Activated naive CD4-positive, alpha-beta T cell treated with anti-CD3 and anti-CD28 coated beads, Interleukin-2, amount 50 U/mL, for 24 hours (primary cell): ENCODE measurements at regions not wholly inside any gene's neighbourhood (a gene's known extent, or its start where the extent isn't known, plus 50 kb on each side); places are given as distances from the start of the nearest gene placed in this dataset.

Source experiments
- H3K27ac Mint-ChIP-seq: one replicate; pipeline ENCODE4 v1.8.0; 2021; ENCODE audit warnings: mild to moderate bottlenecking, mixed read lengths
- H3K27me3 Mint-ChIP-seq: one replicate; pipeline ENCODE4 v1.8.0; 2021; ENCODE audit warnings: mixed read lengths
- H3K36me3 Mint-ChIP-seq: one replicate; pipeline ENCODE4 v1.8.0; 2021; ENCODE audit warnings: mixed read lengths
- H3K4me1 Mint-ChIP-seq: one replicate; pipeline ENCODE4 v1.8.0; 2021; ENCODE audit warnings: mixed read lengths
- H3K4me3 Mint-ChIP-seq: one replicate; pipeline ENCODE4 v1.8.0; 2021; ENCODE audit warnings: mild to moderate bottlenecking, mixed read lengths
- H3K9me3 Mint-ChIP-seq: one replicate; pipeline ENCODE4 v1.8.0; 2021; ENCODE audit warnings: mixed read lengths

DNA sequence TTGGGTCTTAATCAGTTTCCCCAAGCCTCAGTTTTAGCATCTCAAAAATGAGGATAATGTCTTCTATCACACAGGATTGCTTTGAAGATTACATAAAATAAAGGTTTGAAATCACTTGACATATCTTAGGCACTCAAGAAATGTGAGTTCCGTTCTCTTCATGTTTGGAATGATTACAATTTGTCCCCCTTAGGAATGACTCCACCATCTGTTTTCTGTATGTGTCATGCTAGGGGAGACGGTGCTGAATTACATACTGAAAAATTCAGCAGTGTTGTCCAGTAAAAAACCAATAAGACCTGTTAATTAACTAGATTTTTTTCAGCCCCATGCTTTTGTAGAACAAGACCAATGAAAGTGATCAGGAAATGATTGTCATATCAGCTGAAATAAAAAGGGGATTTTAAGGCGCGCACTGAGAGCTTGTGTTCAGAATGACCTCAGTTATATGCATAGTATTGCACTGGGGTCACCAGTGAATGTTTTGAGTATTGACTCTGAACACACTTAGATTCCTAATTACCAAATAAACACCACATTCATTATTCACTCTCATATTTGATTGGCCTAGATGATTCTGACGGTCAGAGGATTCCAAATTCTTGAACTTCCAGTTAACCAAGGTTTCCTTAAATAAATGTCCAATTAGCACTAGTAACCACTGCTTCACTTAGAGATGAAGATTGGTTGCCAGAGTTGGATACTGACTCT lies 114.5 kb upstream of the KCNK2 start:
- H3K36me3 Mint-ChIP-seq: no peaks in the 10 kb centered on the region
- H3K27me3 Mint-ChIP-seq: no peaks in the 10 kb centered on the region
- no peaks in the 10 kb centered on the region for H3K4me1 Mint-ChIP-seq
- H3K4me3 Mint-ChIP-seq: no peak overlapping the region
- H3K9me3 Mint-ChIP-seq: no peaks in the 10 kb centered on the region
- H3K27ac Mint-ChIP-seq: no peak overlapping the region

DNA sequence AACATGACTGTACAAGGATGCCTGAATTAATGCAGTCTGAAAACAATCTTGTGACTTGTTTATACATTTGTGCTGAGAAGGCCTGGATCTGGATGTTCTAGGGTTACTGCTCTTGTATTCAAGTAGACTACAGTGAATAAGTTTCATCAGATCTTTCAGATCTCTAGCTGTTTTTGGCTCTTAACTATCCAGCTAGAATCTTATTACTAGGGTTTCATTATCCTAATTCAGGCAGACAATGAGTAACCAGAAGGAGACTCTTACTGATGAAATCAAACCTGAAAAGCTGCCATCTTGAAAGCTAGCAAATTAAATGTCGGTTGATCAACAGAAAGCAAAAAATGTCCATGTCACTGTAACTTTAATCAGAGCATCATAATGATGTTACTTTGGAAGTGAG lies 112.5 kb upstream of the KCNK2 start:
- H3K27me3 Mint-ChIP-seq: peaks cover 2% of the 10 kb centered on the region
- H3K27ac Mint-ChIP-seq: no peak overlapping the region
- H3K4me1 Mint-ChIP-seq: no peaks in the 10 kb centered on the region
- no peak overlapping the region for H3K4me3 Mint-ChIP-seq
- no peaks in the 10 kb centered on the region for H3K9me3 Mint-ChIP-seq
- no peaks in the 10 kb centered on the region for H3K36me3 Mint-ChIP-seq

DNA sequence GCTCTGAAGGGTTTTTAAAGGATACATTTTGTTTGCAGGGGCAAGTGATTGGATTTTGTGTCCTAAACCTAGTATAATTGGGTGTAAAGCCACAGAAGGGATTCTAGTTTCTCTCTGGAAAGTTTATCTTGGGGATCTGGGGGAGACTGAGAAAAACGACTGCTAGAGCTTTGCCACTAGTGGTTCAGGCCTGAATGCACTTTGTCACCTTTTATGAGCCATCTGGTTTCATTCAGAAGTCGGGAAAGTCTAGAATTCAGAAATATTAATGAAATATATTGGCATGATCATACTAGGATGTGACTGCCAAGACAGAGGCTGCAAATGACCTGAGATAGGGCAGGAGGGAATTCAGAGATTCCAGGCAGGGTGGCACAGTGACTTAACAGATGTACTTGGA lies 111.5 kb upstream of the KCNK2 start:
- Mint-ChIP-seq H3K36me3 (no peaks in the 10 kb centered on the region), H3K4me3 (no peak overlapping the region), H3K9me3 (no peaks in the 10 kb centered on the region), H3K27ac (no peak overlapping the region), H3K27me3 (peaks cover 7% of the 10 kb centered on the region), H3K4me1 (no peaks in the 10 kb centered on the region)

DNA sequence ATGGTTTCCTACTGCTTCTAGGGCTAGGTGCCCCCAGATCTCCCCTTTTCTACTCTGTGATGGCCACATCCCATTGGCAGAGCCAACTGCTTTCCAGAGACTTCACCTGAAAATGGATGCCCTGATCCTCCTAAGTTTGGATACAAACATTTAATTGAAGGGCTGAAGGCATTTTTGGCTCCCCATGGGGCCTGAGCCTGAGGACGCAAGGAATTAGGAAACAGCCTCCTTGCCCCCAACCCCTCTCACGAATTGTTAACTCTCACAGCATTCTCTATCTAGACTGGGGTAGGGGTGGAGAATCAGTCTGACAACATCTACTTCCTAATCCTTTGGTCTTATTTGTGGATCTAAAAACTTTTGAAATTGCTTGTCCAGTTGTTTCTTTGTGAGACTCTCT lies 108.5 kb upstream of the KCNK2 start:
- Mint-ChIP-seq H3K36me3 (no peaks in the 10 kb centered on the region), H3K9me3 (no peaks in the 10 kb centered on the region), H3K4me3 (no peak overlapping the region), H3K4me1 (no peaks in the 10 kb centered on the region), H3K27me3 (peaks cover 9% of the 10 kb centered on the region), H3K27ac (no peak overlapping the region)

DNA sequence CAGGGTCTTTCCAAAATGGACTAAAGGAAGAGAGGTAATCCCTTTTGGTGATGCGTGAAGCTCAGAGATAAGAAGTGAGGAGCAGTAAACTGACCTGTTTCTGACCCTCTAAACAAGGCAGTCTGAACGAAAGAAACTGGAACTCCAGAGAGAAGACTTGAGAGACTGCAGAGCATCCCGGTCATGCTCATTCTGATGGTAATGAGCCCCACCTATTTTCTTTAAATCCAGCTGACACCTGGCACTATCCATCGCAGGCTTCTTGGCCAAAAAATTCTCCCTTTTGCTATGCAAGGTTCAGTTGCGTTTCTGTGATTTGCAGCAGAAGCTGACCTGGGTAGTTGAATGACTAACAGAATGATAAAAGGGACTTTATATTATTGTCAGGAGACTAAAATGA lies 105.9 kb upstream of the KCNK2 start:
- Mint-ChIP-seq H3K4me1 (no peaks in the 10 kb centered on the region), H3K27me3 (peaks cover 9% of the 10 kb centered on the region), H3K36me3 (no peaks in the 10 kb centered on the region), H3K9me3 (no peaks in the 10 kb centered on the region), H3K27ac (no peak overlapping the region), H3K4me3 (no peak overlapping the region)

DNA sequence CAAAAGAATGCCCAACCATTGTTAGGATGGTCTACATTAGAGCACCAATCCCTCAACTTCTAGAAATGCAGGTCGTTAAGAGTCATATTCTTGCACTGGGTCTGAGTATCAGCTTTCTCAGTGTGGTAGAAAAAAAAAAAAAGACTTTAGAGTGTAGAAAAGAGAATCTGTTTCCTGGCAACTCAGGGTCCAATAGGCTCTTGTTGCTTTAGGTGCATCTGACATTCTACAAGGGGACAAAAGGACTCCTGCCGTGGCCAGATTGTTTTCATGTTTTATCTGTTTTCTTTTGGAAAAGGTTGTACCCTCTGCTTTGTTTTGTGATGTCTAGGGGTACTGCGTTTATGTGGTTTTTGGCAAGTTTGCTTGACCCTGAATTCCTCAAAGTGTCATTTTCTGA lies 105.4 kb upstream of the KCNK2 start:
- peaks cover 9% of the 10 kb centered on the region for H3K27me3 Mint-ChIP-seq
- H3K4me1 Mint-ChIP-seq: no peaks in the 10 kb centered on the region
- H3K36me3 Mint-ChIP-seq: no peaks in the 10 kb centered on the region
- no peak overlapping the region for H3K27ac Mint-ChIP-seq
- no peak overlapping the region for H3K4me3 Mint-ChIP-seq
- H3K9me3 Mint-ChIP-seq: no peaks in the 10 kb centered on the region

DNA sequence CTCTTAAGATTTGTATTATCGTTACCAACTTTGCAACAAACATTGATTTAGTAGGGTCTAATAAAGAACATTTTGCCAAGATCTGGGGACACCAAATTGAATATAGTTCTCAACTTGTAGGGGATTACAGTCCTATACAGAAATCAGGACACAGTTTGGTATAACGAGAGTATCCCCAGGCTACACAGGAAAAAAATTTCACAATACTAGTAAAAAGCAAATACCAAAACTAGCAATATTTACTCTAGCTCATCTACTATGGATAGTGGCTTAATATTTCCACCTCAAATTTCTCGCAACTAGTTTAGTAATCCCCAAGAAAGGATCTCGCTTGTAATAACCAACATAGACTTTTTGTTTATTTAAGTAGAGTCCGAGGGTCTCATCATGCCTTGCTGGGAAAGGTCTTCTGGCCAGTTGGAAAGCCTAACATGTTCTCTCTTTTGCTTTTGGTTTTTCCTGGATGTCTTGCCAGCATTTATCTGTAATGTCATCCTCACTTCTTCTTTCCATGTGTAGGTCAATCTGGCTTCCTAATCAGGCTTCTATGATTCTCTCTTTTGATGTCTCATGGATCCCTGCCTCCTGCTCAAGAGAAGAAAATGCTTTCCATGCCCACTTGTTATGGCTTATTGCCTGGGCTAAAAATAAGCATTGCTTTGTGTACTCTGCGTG lies 104.7 kb upstream of the KCNK2 start:
- Mint-ChIP-seq H3K36me3 (no peaks in the 10 kb centered on the region), H3K27me3 (peaks cover 9% of the 10 kb centered on the region), H3K4me3 (no peak overlapping the region), H3K27ac (no peak overlapping the region), H3K4me1 (no peaks in the 10 kb centered on the region), H3K9me3 (no peaks in the 10 kb centered on the region)

DNA sequence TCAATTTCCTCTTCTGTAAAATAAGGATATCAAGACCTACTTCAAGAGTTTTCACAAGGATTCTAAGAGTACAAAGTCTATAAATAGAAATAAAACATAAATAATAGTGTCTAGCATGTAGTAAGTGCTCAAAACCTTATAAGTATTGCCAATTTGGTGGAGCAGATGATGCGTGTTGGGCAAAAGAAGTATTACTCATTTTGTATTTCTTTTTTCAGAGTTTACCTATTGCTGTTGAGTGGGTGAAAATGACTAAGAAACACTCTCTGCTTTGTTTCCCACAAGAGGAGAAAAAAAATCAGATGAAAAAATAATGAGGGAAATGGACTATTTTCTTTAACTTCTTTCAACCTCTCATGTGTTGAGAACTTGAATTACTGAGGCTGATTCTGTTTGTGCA lies 103.3 kb upstream of the KCNK2 start:
- H3K4me1 Mint-ChIP-seq: no peaks in the 10 kb centered on the region

DNA sequence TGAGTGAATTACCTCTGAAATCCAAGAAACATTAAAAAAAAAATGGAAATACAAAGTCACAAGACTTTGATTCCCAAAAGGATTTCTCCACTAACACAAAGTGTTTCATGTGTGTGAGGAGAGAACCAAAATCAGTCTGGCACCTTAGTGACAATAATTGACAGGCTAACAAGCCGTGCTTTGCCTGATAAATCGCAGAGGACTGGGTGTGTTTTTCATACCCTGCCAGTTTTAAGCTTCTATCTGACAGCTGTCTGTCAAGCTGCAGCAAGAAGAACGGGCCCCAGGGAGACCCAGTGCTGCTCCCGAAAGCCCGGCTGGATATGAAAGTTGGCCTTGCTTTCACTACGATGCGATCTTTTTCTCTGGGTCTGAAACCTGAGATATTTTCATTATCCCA lies 101.6 kb upstream of the KCNK2 start:
- Mint-ChIP-seq H3K9me3 (peaks cover 7% of the 10 kb centered on the region), H3K27me3 (peaks cover 3% of the 10 kb centered on the region), H3K4me3 (no peak overlapping the region)

More for the DNA sequence above, 103.3 kb upstream of the KCNK2 start:
- peaks cover 9% of the 10 kb centered on the region for H3K27me3 Mint-ChIP-seq
- H3K4me3 Mint-ChIP-seq: no peak overlapping the region
- H3K9me3 Mint-ChIP-seq: peaks cover 5% of the 10 kb centered on the region
- H3K36me3 Mint-ChIP-seq: no peaks in the 10 kb centered on the region
- H3K27ac Mint-ChIP-seq: no peak overlapping the region

DNA sequence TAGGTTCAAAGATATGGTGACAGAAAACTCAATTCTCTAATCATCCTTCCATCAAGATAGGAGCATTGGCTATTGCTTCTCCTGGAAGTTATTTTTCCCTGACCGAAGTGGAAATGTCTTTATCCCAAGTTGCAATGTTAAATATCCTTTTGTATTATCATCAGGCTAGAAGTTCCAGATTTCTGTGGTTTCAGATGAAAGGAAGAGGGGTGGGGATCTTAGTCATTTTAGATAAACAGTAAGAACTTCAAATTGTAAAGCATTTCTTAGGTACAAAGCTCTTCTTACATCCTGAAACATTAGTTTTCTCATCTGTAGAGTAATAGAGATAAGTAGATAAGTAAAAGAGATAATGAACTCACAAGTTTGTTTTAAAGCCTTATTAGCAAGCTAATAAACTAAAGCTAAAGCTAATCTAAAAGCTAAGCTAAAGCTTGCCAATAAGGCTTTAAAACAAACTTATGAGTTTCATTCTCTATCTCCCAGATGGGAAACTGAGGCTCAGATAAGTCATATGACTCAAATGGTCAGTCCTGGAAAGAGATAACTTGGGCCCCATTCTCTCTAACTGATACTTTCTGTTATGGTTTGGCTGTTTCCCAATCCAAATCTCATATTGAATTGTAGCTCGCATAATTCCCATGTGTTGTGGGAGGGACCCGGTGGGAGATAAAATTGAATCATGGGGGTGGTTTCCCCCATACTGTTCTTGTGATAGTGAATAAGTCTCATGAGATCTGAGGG lies 99.2 kb upstream of the KCNK2 start:
- H3K4me1 Mint-ChIP-seq: no peaks in the 10 kb centered on the region
- peaks cover 7% of the 10 kb centered on the region for H3K9me3 Mint-ChIP-seq
- H3K36me3 Mint-ChIP-seq: no peaks in the 10 kb centered on the region
- H3K27ac Mint-ChIP-seq: no peak overlapping the region
- H3K27me3 Mint-ChIP-seq: no peaks in the 10 kb centered on the region
- no peak overlapping the region for H3K4me3 Mint-ChIP-seq

More for the DNA sequence above, 101.6 kb upstream of the KCNK2 start:
- Mint-ChIP-seq H3K27ac (no peak overlapping the region), H3K36me3 (no peaks in the 10 kb centered on the region), H3K4me1 (no peaks in the 10 kb centered on the region)

DNA sequence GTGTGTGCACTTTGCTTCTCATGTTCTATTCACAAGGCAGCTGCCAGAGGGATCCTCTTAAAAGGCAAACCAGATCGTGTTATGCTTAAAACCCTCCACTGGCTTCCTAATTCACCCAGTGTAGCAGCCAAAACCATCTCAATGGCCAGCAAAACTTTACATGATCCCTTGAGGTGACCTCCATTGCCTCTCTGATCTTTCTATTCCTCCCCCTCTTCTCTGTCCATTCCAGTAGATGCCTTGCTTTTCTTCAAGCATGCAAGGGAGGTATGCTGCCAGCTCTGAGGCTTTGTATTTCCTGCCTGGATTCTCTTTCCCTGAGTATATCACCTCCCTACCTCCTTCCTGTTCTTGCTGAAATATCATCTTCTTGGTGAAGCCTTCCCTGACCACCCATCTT lies 93.2 kb upstream of the KCNK2 start:
- Mint-ChIP-seq H3K4me1 (no peaks in the 10 kb centered on the region), H3K27ac (no peak overlapping the region), H3K36me3 (no peaks in the 10 kb centered on the region), H3K27me3 (peaks cover 6% of the 10 kb centered on the region), H3K4me3 (no peak overlapping the region), H3K9me3 (peaks cover under 1% of the 10 kb centered on the region)

DNA sequence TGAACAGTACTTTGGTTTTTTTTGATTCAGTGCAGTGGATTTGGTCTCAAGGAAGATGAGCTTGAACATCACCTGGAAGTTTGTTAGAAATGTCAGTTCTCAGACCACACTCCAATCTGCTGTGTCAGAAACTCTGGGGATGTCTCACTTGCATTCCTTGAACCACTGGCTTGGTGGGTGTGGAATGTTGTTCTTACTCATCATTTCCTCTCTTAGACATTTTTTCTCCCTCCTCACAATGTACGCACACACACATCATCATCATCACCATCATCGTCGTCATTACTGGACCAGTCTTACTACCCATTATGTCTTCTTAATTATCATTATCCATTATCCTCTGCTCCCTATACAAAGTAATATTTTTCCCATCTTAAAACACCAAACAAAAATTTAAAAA lies 91.9 kb upstream of the KCNK2 start:
- peaks cover 6% of the 10 kb centered on the region for H3K27me3 Mint-ChIP-seq

DNA sequence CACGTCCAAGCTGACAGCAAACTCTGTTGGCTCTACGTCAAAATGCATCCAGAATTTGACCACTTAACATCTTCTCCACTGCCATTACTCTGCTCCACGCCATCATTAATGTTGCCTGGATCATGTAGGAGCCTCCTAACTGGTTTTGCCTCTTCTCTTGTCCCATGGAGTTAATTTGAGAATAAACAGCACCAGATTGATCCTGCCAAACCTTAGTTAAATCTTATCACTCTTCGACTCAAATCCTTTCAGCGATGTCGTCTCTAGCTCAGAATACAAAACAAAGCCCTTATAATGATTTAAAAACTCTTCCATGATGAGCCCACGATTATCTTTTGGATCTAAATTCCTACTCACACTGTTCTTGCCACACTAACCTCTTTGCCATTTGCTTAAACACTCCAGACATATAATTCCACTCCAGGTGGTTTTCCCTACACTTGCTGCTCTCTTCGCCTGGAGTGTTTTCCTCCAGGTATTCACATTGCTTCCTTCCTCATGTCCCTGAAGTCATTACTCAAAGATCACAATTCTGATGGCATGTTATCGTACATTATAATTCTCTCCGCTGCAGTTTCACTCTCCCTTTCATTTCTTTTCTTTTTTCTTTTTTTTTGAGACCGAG lies 90.7 kb upstream of the KCNK2 start:
- no peaks in the 10 kb centered on the region for H3K9me3 Mint-ChIP-seq
- no peak overlapping the region for H3K27ac Mint-ChIP-seq
- no peak overlapping the region for H3K4me3 Mint-ChIP-seq
- no peaks in the 10 kb centered on the region for H3K36me3 Mint-ChIP-seq
- no peaks in the 10 kb centered on the region for H3K4me1 Mint-ChIP-seq
- peaks cover 9% of the 10 kb centered on the region for H3K27me3 Mint-ChIP-seq

More for the DNA sequence above, 91.9 kb upstream of the KCNK2 start:
- Mint-ChIP-seq H3K9me3 (no peaks in the 10 kb centered on the region), H3K36me3 (no peaks in the 10 kb centered on the region), H3K4me1 (no peaks in the 10 kb centered on the region), H3K4me3 (no peak overlapping the region), H3K27ac (no peak overlapping the region)

DNA sequence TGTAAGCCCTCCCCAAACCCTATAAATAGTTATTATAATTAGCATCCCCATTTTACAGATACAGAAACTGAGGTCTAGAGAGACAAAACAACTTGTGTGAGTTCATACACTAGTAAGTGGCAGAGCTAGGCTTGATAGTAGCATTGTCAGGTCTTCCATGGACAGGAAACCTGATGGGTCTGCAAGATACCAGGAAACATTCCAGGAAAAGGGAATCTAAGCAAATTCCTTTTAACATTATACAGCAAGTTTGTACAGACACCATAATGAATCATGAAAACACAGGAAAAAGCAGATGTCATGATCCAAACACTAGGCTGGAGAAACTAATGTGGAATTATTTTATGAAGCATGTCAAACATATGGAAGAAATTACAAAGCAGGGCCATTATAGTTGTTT lies 89.1 kb upstream of the KCNK2 start:
- H3K4me1 Mint-ChIP-seq: no peaks in the 10 kb centered on the region
- H3K36me3 Mint-ChIP-seq: no peaks in the 10 kb centered on the region
- H3K27ac Mint-ChIP-seq: no peak overlapping the region
- H3K27me3 Mint-ChIP-seq: peaks cover 9% of the 10 kb centered on the region
- H3K4me3 Mint-ChIP-seq: no peak overlapping the region
- H3K9me3 Mint-ChIP-seq: no peaks in the 10 kb centered on the region

DNA sequence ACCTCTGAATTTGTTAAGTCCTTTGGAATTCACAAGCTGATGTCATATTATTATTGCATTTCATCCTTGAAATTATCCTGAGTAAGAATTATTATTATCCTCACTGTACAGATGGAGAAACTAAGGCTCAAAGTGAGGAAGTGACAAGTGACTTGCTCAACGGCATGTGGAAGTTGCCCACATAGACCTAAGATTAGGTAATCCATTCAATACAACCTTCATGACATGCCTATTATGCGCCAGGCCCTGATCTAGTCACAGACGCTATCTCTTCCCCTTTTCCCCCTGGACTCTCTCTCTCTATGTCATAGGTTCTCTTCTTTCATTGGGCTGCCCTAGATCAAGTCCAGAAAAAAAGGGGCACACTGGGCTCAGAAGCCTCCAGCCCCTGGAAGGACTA lies 84.9 kb upstream of the KCNK2 start:
- H3K4me1 Mint-ChIP-seq: no peaks in the 10 kb centered on the region
- no peak overlapping the region for H3K27ac Mint-ChIP-seq
- peaks cover 3% of the 10 kb centered on the region for H3K27me3 Mint-ChIP-seq
- no peaks in the 10 kb centered on the region for H3K36me3 Mint-ChIP-seq
- H3K9me3 Mint-ChIP-seq: no peaks in the 10 kb centered on the region
- no peak overlapping the region for H3K4me3 Mint-ChIP-seq
